K562 (cell line): ENCODE measurements at regions not wholly inside any gene's neighbourhood (a gene's known extent, or its start where the extent isn't known, plus 50 kb on each side); places are given as distances from the start of the nearest gene placed in this dataset.

Source experiments
- ATAC-seq: fragments of 200-7000 bp; cut with Tn5 transposase; 3 replicates; pipeline ENCODE4 v1.9.1; 2020; ENCODE audit warnings: moderate library complexity
- BruUV-seq: library from RNA; stranded (reverse); fragments of 400-500 nt; replicated peaks from 2 replicates; lab custom pipeline; 2021; lab: Mats Ljungman, UMichigan
- CTCF ChIA-PET: fragments of 300-600 bp; formaldehyde crosslinking; extraction: SDS; loops from one replicate; lab custom pipeline; 2021; ENCODE audit warnings: low intra/inter-chr PET ratio; lab: Yijun Ruan, JAX
- POLR2A ChIA-PET: fragments of 300-600, 350-650 bp; sonication (Branson Sonifier 250); formaldehyde crosslinking; extraction: SDS; loops from one replicate; lab custom pipeline; 2021; ENCODE audit warnings: antibody characterized with exemption, inconsistent platforms; lab: Yijun Ruan, JAX
- DNase-seq, 4 experiments: peaks; one replicate each; pipeline versions ENCODE4 v3.0.0 to v3.0.0-alpha.2; 2011 to 2018; ENCODE audit warnings: low spot score in 3 of 4, mixed read lengths in 3 of 4; ENCODE audit errors: extremely low read depth in 1 of 4
- FAIRE-seq: peaks from 2 replicates; lab custom pipeline; 2011; peaks lifted over from hg19 to GRCh38; lab: Jason Lieb, UNC
- H2AFZ ChIP-seq: 2 replicates; pipeline ENCODE4 v1.6.0; 2011; ENCODE audit warnings: low read depth, low read length, control low read depth, inconsistent platforms
- H3K27ac ChIP-seq: fragments of 200-600 bp; 3 replicates; pipeline ENCODE4 v1.8.0; 2011; ENCODE audit warnings: low read depth, mild to moderate bottlenecking, control low read depth, inconsistent platforms, low read length, moderate library complexity, mixed read lengths; ENCODE audit errors: extremely low read depth
- H3K27me3 ChIP-seq, 2 experiments: fragments of 300-600 bp in 1 of 2; 2 replicates in 1 of 2; 3 replicates in 1 of 2; pipeline versions ENCODE4 v1.6.0 to v1.8.0; 2011; ENCODE audit warnings: inconsistent platforms in 2 of 2, low read length in 2 of 2, mild to moderate bottlenecking in 1 of 2, mixed read lengths in 1 of 2, moderate library complexity in 1 of 2; ENCODE audit not compliant: control insufficient read depth in 2 of 2, insufficient read depth in 2 of 2
- H3K36me3 ChIP-seq: fragments of 300-600 bp; 3 replicates; pipeline ENCODE4 v1.8.0; 2011; ENCODE audit warnings: mild to moderate bottlenecking, low read length, inconsistent platforms; ENCODE audit not compliant: control insufficient read depth, insufficient read depth
- H3K4me1 ChIP-seq, 2 experiments: fragments of 200-600 bp in 1 of 2; replicated peaks in 1 of 2; 2 replicates in 1 of 2; 3 replicates in 1 of 2; pipeline versions ENCODE4 v1.5.1 to v1.8.0; 2011; ENCODE audit warnings: inconsistent platforms in 2 of 2, low read length in 2 of 2, mild to moderate bottlenecking in 1 of 2, mixed read lengths in 1 of 2, moderate library complexity in 1 of 2; ENCODE audit not compliant: control insufficient read depth in 2 of 2, insufficient read depth in 2 of 2
- H3K4me2 ChIP-seq: 2 replicates; pipeline ENCODE4 v1.6.1; 2011; ENCODE audit warnings: low read length, control low read depth, inconsistent platforms, mixed read lengths; ENCODE audit not compliant: insufficient read depth
- H3K4me3 ChIP-seq: fragments of 200-600 bp; sonication (generic), shearing (Covaris generic); 2 replicates; pipeline ENCODE4 v1.5.1; 2016; ENCODE audit warnings: control low read depth, inconsistent platforms
- H3K79me2 ChIP-seq: fragments of 200-600 bp; 3 replicates; pipeline ENCODE4 v1.8.0; 2011; ENCODE audit warnings: low read length, inconsistent platforms; ENCODE audit not compliant: control insufficient read depth, insufficient read depth
- H3K9ac ChIP-seq, 2 experiments: 2 replicates each; pipeline versions ENCODE4 v1.6.0 to v1.6.1; 2011; ENCODE audit warnings: low read depth in 2 of 2, low read length in 2 of 2, control low read depth in 1 of 2, inconsistent platforms in 1 of 2, mild to moderate bottlenecking in 1 of 2, mixed read lengths in 1 of 2; ENCODE audit not compliant: insufficient read depth in 1 of 2
- H3K9me1 ChIP-seq: one replicate; pipeline ENCODE4 v1.6.0; 2011; ENCODE audit warnings: inconsistent platforms, mild to moderate bottlenecking, low read length, moderate library complexity; ENCODE audit not compliant: control insufficient read depth, insufficient read depth
- H3K9me3 ChIP-seq: replicated peaks from 2 replicates; pipeline ENCODE4 v1.5.1; 2011; ENCODE audit warnings: low read depth, low read length, inconsistent platforms; ENCODE audit not compliant: control insufficient read depth, insufficient read depth
- H4K20me1 ChIP-seq: replicated peaks from 2 replicates; pipeline ENCODE4 v1.6.1; 2011; ENCODE audit warnings: low read length, inconsistent platforms, mixed read lengths; ENCODE audit not compliant: control insufficient read depth, insufficient read depth
- ARHGAP35 ChIP-seq: fragments of 450-650 bp; IDR thresholded peaks from 2 replicates; pipeline ENCODE4 v1.6.1; 2018; ENCODE audit not compliant: partially characterized antibody
- EP400 ChIP-seq: fragments of 450-650 bp; IDR thresholded peaks from 2 replicates; pipeline ENCODE4 v1.6.1; 2017; ENCODE audit warnings: antibody characterized with exemption, mild to moderate bottlenecking, moderate library complexity
- L3MBTL2 ChIP-seq: fragments of 450-650 bp; IDR thresholded peaks from 2 replicates; pipeline ENCODE4 v1.6.1; 2016; ENCODE audit warnings: mild to moderate bottlenecking, moderate library complexity
- MAFG ChIP-seq: fragments of 450-650 bp; conservative IDR thresholded peaks from 2 replicates; pipeline ENCODE4 v1.6.1; 2016; ENCODE audit warnings: missing genetic modification characterization, missing compliant biosample characterization
- RREB1 ChIP-seq: fragments of 250-450 bp; sonication (Bioruptor Pico); IDR thresholded peaks from 2 replicates; pipeline ENCODE4 v1.4.0; 2020
- ZNF584 ChIP-seq: fragments of 200-800 bp; sonication (Bioruptor generic); IDR thresholded peaks from 2 replicates; pipeline ENCODE4 v1.6.1; 2016; ENCODE audit warnings: low read depth, mild to moderate bottlenecking, missing genetic modification characterization, missing compliant biosample characterization
- WGBS: fragments of 100-300 bp; shearing (Covaris generic); methylation state at CpG from one replicate; pipeline ENCODE4 v1.1.6; 2016; ENCODE audit warnings: low coverage, mixed read lengths; ENCODE audit not compliant: insufficient coverage; ENCODE audit errors: missing lambda C conversion rate; 5-methylcytosine and 5-hydroxymethylcytosine counted together
- in situ Hi-C: fragments of 300-500 bp; cut with MboI; formaldehyde crosslinking; loops from 4 replicates; pipeline ENCODE4 v1.15.0; 2018; ENCODE audit warnings: inconsistent platforms, mixed read lengths
- intact Hi-C: fragments of 100-400 bp; cut with micrococcal nuclease; formaldehyde crosslinking; loops from 2 replicates; pipeline ENCODE4 v1.14.2; 2022
- TF ChIP-seq, protein P1 (sequence below): conservative IDR thresholded peaks from 2 replicates; pipeline ENCODE4 v1.6.1; 2011; ENCODE audit warnings: low read depth, mild to moderate bottlenecking, low read length; ENCODE audit not compliant: control insufficient read depth

DNA sequence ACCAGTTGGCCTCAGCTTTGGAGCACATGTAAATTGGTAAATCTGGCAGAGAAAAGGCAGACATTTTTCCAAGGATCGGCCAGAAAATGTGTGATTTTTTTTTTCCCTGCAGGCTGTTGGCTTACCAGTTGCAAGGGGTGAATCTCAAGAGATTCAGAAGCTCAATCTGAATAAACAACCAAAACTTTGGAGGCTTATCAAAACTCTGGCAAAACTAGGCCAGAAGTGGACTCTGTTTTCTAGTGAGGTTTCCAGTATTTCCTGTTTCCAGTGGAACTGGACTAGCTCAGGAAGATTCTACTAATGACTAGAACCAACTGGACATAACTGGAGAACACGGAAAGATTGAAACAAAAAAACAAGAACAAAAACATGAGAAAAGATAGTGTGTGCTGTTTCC is 191.3 kb downstream of the SMIM20 start:
- ATAC-seq = no peak
- no peak overlapping the region for H3K4me3 ChIP-seq
- 6% methylated on average over 2 of the region's 2 CpGs for WGBS
- BruUV-seq = no TSS peak
- no peaks in the 10 kb centered on the region for H3K36me3 ChIP-seq
- no peak overlapping the region for H2AFZ ChIP-seq
- in situ Hi-C loops = no loop called here
- CTCF ChIA-PET = interaction anchor here (0.9 kb wide), 1 partner anchor 10 kb away, joined by 3 read pairs; no protein-coding TSS in a partner anchor
- no peaks in the 10 kb centered on the region for H3K79me2 ChIP-seq
- no peak overlapping the region for H3K27ac ChIP-seq
- no peak overlapping the region for H3K9ac ChIP-seq
- no peaks in the 10 kb centered on the region for H4K20me1 ChIP-seq
- TF ChIP-seq EP400 (no peak), RREB1 (CRISPR knock-in tag) (no peak), MAFG (tag) (no peak), ZNF584 (no peak), ARHGAP35 (no peak), L3MBTL2 (no peak)
- TF ChIP-seq, protein P1, sequence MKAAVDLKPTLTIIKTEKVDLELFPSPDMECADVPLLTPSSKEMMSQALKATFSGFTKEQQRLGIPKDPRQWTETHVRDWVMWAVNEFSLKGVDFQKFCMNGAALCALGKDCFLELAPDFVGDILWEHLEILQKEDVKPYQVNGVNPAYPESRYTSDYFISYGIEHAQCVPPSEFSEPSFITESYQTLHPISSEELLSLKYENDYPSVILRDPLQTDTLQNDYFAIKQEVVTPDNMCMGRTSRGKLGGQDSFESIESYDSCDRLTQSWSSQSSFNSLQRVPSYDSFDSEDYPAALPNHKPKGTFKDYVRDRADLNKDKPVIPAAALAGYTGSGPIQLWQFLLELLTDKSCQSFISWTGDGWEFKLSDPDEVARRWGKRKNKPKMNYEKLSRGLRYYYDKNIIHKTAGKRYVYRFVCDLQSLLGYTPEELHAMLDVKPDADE = no peak
- TF ChIP-seq, all 486 proteins: peak for 0
- intact Hi-C loops = no loop called here
- Histone ChIP-seq H3K9me1 (no peaks in the 10 kb centered on the region), H3K4me1 (no peaks in the 10 kb centered on the region), H3K4me2 (no peak overlapping the region), H3K27me3 (no peaks in the 10 kb centered on the region), H3K9me3 (no peaks in the 10 kb centered on the region)
- no peak for DNase-seq
- POLR2A ChIA-PET = interaction anchor here (0.7 kb wide), 1 partner anchor 542 kb away, joined by 4 read pairs; no protein-coding TSS in a partner anchor
- no peak for FAIRE-seq
